Progenitor cell of endocrine pancreas (in vitro differentiated cells): ENCODE measurements at regions not wholly inside any gene's neighbourhood (a gene's known extent, or its start where the extent isn't known, plus 50 kb on each side); places are given as distances from the start of the nearest gene placed in this dataset.
A peak's percentile ranks its signal among the peaks of the same experiment; 100 is the strongest.

ENCODE experiments used
- DNase-seq: peaks from one replicate; pipeline ENCODE4 v3.0.0; 2021; ENCODE audit warnings: low spot score; ENCODE audit not compliant: unreplicated experiment
- H3K27ac Mint-ChIP-seq: 2 replicates; pipeline ENCODE4 v1.8.0; 2021; ENCODE audit warnings: mild to moderate bottlenecking, moderate library complexity, mixed read lengths
- H3K27me3 Mint-ChIP-seq: 2 replicates; pipeline ENCODE4 v1.8.0; 2021; ENCODE audit warnings: mixed read lengths
- H3K36me3 Mint-ChIP-seq: 2 replicates; pipeline ENCODE4 v1.8.0; 2022; ENCODE audit warnings: mixed read lengths; ENCODE audit not compliant: insufficient read depth
- H3K4me1 Mint-ChIP-seq: 2 replicates; pipeline ENCODE4 v1.8.0; 2021; ENCODE audit warnings: low read depth, mixed read lengths
- H3K4me3 Mint-ChIP-seq: 2 replicates; pipeline ENCODE4 v1.8.0; 2021; ENCODE audit warnings: low read depth, mild to moderate bottlenecking, moderate library complexity, mixed read lengths
- H3K9me3 Mint-ChIP-seq: 2 replicates; pipeline ENCODE4 v1.8.0; 2021; ENCODE audit warnings: low read depth, mixed read lengths
- CTCF ChIP-seq: fragments of 200-600 bp; sonication (generic); IDR thresholded peaks from one replicate; pipeline ENCODE4 v1.5.0; 2021; ENCODE audit warnings: antibody characterized with exemption, mild to moderate bottlenecking; ENCODE audit not compliant: unreplicated experiment

GRCh38 chr2:137872577-137872976 lies 91.7 kb upstream of the HNMT start:
- Mint-ChIP-seq H3K36me3 (no peaks in the 10 kb centered on the region), H3K4me1 (peaks cover 36% of the 10 kb centered on the region), H3K27me3 (no peaks in the 10 kb centered on the region), H3K27ac (no peak overlapping the region), H3K4me3 (no peak overlapping the region), H3K9me3 (no peaks in the 10 kb centered on the region)
- no peak for TF ChIP-seq CTCF
- no peak for DNase-seq

GRCh38 chr2:137873536-137874244 lies 90.6 kb upstream of the HNMT start:
- Mint-ChIP-seq H3K27ac (no peak overlapping the region), H3K36me3 (no peaks in the 10 kb centered on the region), H3K27me3 (no peaks in the 10 kb centered on the region), H3K9me3 (no peaks in the 10 kb centered on the region), H3K4me1 (peaks cover 36% of the 10 kb centered on the region), H3K4me3 (no peak overlapping the region)
- DNase-seq: no peak
- TF ChIP-seq CTCF: no peak

GRCh38 chr2:137879121-137879520 lies 85.2 kb upstream of the HNMT start:
- no peak overlapping the region for H3K4me3 Mint-ChIP-seq
- TF ChIP-seq CTCF: no peak
- peaks cover 5% of the 10 kb centered on the region for H3K4me1 Mint-ChIP-seq
- no peaks in the 10 kb centered on the region for H3K36me3 Mint-ChIP-seq
- peaks cover 8% of the 10 kb centered on the region for H3K9me3 Mint-ChIP-seq
- H3K27me3 Mint-ChIP-seq: no peaks in the 10 kb centered on the region
- H3K27ac Mint-ChIP-seq: no peak overlapping the region
- no peak for DNase-seq

GRCh38 chr2:137881711-137882110 lies 82.6 kb upstream of the HNMT start:
- no peaks in the 10 kb centered on the region for H3K27me3 Mint-ChIP-seq
- H3K27ac Mint-ChIP-seq: no peak overlapping the region
- no peaks in the 10 kb centered on the region for H3K4me1 Mint-ChIP-seq
- TF ChIP-seq CTCF: no peak
- H3K4me3 Mint-ChIP-seq: no peak overlapping the region
- H3K36me3 Mint-ChIP-seq: no peaks in the 10 kb centered on the region
- DNase-seq: no peak
- peaks cover 8% of the 10 kb centered on the region for H3K9me3 Mint-ChIP-seq

GRCh38 chr2:137886083-137886831 lies 78.0 kb upstream of the HNMT start:
- Mint-ChIP-seq H3K4me3 (no peak overlapping the region), H3K9me3 (peaks cover 5% of the 10 kb centered on the region), H3K36me3 (no peaks in the 10 kb centered on the region), H3K4me1 (peaks cover 10% of the 10 kb centered on the region), H3K27me3 (no peaks in the 10 kb centered on the region), H3K27ac (no peak overlapping the region)
- DNase-seq: no peak
- TF ChIP-seq CTCF: peak; percentile 61
